ENCODE measurements at regions not wholly inside any gene's neighbourhood (a gene's known extent, or its start where the extent isn't known, plus 50 kb on each side); places are given as distances from the start of the nearest gene placed in this dataset.
A peak's percentile ranks its signal among the peaks of the same experiment; 100 is the strongest.
"Not testable (repeated sequence)": the region's sequence is repeated elsewhere in the genome, so short reads cannot be mapped to it uniquely, and the experiment has no call there.

- H3K27ac Mint-ChIP-seq, H3K4me1 Mint-ChIP-seq, H3K4me3 Mint-ChIP-seq, DNase-seq, H3K36me3 Mint-ChIP-seq, H3K27me3 Mint-ChIP-seq, POLR2A ChIA-PET: not testable (repeated sequence)
- peaks cover 37% of the 10 kb centered on the region for H3K9me3 Mint-ChIP-seq
- ATAC-seq (ENCODE audit: low read depth) = peak; percentile 73
Measured at GRCh38 chr21:10325546-10325945, 195.8 kb upstream of the TPTE start.

- POLR2A ChIA-PET; ATAC-seq (ENCODE audit: low read depth): not testable (repeated sequence)
Measured at GRCh38 chr21:10326146-10326545, 195.2 kb upstream of the TPTE start.

GRCh38 chr21:10328646-10329045, 192.7 kb upstream of the TPTE start:
- POLR2A ChIA-PET; H3K4me3 Mint-ChIP-seq; H3K27me3 Mint-ChIP-seq; ATAC-seq (ENCODE audit: low read depth); H3K27ac Mint-ChIP-seq; H3K36me3 Mint-ChIP-seq; H3K4me1 Mint-ChIP-seq; DNase-seq: not testable (repeated sequence)
- H3K9me3 Mint-ChIP-seq = peaks cover 49% of the 10 kb centered on the region

More at GRCh38 chr21:10326146-10326545, 195.2 kb upstream of the TPTE start:
- H3K27me3 Mint-ChIP-seq, H3K36me3 Mint-ChIP-seq, H3K4me1 Mint-ChIP-seq, DNase-seq, H3K4me3 Mint-ChIP-seq, H3K27ac Mint-ChIP-seq: not testable (repeated sequence)
- peaks cover 43% of the 10 kb centered on the region for H3K9me3 Mint-ChIP-seq

- H3K4me1 Mint-ChIP-seq; H3K4me3 Mint-ChIP-seq; POLR2A ChIA-PET; ATAC-seq (ENCODE audit: low read depth); H3K36me3 Mint-ChIP-seq; DNase-seq; H3K27ac Mint-ChIP-seq; H3K27me3 Mint-ChIP-seq: not testable (repeated sequence)
- H3K9me3 Mint-ChIP-seq = peaks cover 49% of the 10 kb centered on the region
Measured at GRCh38 chr21:10330641-10331119, 190.7 kb upstream of the TPTE start.

GRCh38 chr21:10331134-10331533, 190.2 kb upstream of the TPTE start:
- POLR2A ChIA-PET, H3K4me3 Mint-ChIP-seq: not testable (repeated sequence)

GRCh38 chr21:10332935-10333334, 188.4 kb upstream of the TPTE start:
- H3K27ac Mint-ChIP-seq; H3K27me3 Mint-ChIP-seq; ATAC-seq (ENCODE audit: low read depth); DNase-seq; POLR2A ChIA-PET; H3K36me3 Mint-ChIP-seq; H3K4me1 Mint-ChIP-seq; H3K4me3 Mint-ChIP-seq: not testable (repeated sequence)
- H3K9me3 Mint-ChIP-seq = peaks cover 42% of the 10 kb centered on the region

More at GRCh38 chr21:10331134-10331533, 190.2 kb upstream of the TPTE start:
- H3K27ac Mint-ChIP-seq; ATAC-seq (ENCODE audit: low read depth); DNase-seq; H3K27me3 Mint-ChIP-seq; H3K36me3 Mint-ChIP-seq; H3K4me1 Mint-ChIP-seq: not testable (repeated sequence)
- H3K9me3 Mint-ChIP-seq = peaks cover 51% of the 10 kb centered on the region

GRCh38 chr21:10334391-10334790, 187.0 kb upstream of the TPTE start:
- ATAC-seq (ENCODE audit: low read depth); POLR2A ChIA-PET; H3K27ac Mint-ChIP-seq; H3K27me3 Mint-ChIP-seq; DNase-seq; H3K4me1 Mint-ChIP-seq; H3K36me3 Mint-ChIP-seq; H3K4me3 Mint-ChIP-seq: not testable (repeated sequence)
- peaks cover 35% of the 10 kb centered on the region for H3K9me3 Mint-ChIP-seq

GRCh38 chr21:10342261-10342956, 179.0 kb upstream of the TPTE start:
- H3K27ac Mint-ChIP-seq, H3K27me3 Mint-ChIP-seq, POLR2A ChIA-PET, H3K36me3 Mint-ChIP-seq, H3K4me1 Mint-ChIP-seq, H3K4me3 Mint-ChIP-seq, DNase-seq: not testable (repeated sequence)
- peaks cover 37% of the 10 kb centered on the region for H3K9me3 Mint-ChIP-seq
- peak; percentile 74 for ATAC-seq (ENCODE audit: low read depth)

GRCh38 chr21:10343146-10343935, 178.0 kb upstream of the TPTE start:
- DNase-seq; POLR2A ChIA-PET; H3K4me3 Mint-ChIP-seq; ATAC-seq (ENCODE audit: low read depth); H3K27ac Mint-ChIP-seq; H3K4me1 Mint-ChIP-seq; H3K36me3 Mint-ChIP-seq; H3K27me3 Mint-ChIP-seq: not testable (repeated sequence)
- peaks cover 39% of the 10 kb centered on the region for H3K9me3 Mint-ChIP-seq

GRCh38 chr21:10344266-10344665, 177.1 kb upstream of the TPTE start:
- not testable (repeated sequence) for ATAC-seq (ENCODE audit: low read depth)

GRCh38 chr21:10345178-10345612, 176.2 kb upstream of the TPTE start:
- peaks cover 37% of the 10 kb centered on the region for H3K9me3 Mint-ChIP-seq
- POLR2A ChIA-PET; H3K27me3 Mint-ChIP-seq; H3K4me1 Mint-ChIP-seq; ATAC-seq (ENCODE audit: low read depth); H3K36me3 Mint-ChIP-seq; H3K4me3 Mint-ChIP-seq; DNase-seq; H3K27ac Mint-ChIP-seq: not testable (repeated sequence)

More at GRCh38 chr21:10344266-10344665, 177.1 kb upstream of the TPTE start:
- H3K4me1 Mint-ChIP-seq, DNase-seq, POLR2A ChIA-PET, H3K27me3 Mint-ChIP-seq, H3K27ac Mint-ChIP-seq, H3K36me3 Mint-ChIP-seq, H3K4me3 Mint-ChIP-seq: not testable (repeated sequence)
- peaks cover 40% of the 10 kb centered on the region for H3K9me3 Mint-ChIP-seq

GRCh38 chr21:10346249-10346648, 175.1 kb upstream of the TPTE start:
- peaks cover 37% of the 10 kb centered on the region for H3K9me3 Mint-ChIP-seq
- H3K4me3 Mint-ChIP-seq; DNase-seq; POLR2A ChIA-PET; H3K4me1 Mint-ChIP-seq; H3K27ac Mint-ChIP-seq; H3K36me3 Mint-ChIP-seq; ATAC-seq (ENCODE audit: low read depth); H3K27me3 Mint-ChIP-seq: not testable (repeated sequence)

GRCh38 chr21:10346933-10347615, 174.3 kb upstream of the TPTE start:
- H3K27me3 Mint-ChIP-seq; ATAC-seq (ENCODE audit: low read depth); H3K27ac Mint-ChIP-seq; H3K4me3 Mint-ChIP-seq; H3K4me1 Mint-ChIP-seq; DNase-seq; POLR2A ChIA-PET; H3K36me3 Mint-ChIP-seq: not testable (repeated sequence)
- peaks cover 40% of the 10 kb centered on the region for H3K9me3 Mint-ChIP-seq
